ENCODE measurements at regions not wholly inside any gene's neighbourhood (a gene's known extent, or its start where the extent isn't known, plus 50 kb on each side); places are given as distances from the start of the nearest gene placed in this dataset.

GRCh38 chr2:144774809-144775208 is 254.9 kb upstream of the ZEB2 start:
- Histone ChIP-seq H3K9ac (ENCODE audit: low read length) (no peak overlapping the region), H3K4me3 (ENCODE audit: insufficient read depth, low read depth, low read length) (no peak overlapping the region), H3K36me3 (ENCODE audit: insufficient read depth, low read length) (no peaks in the 10 kb centered on the region), H3K4me2 (ENCODE audit: low read length) (no peak overlapping the region), H3K27ac (ENCODE audit: low read depth, low read length) (no peak overlapping the region), H4K20me1 (ENCODE audit: insufficient read depth, low read length) (no peaks in the 10 kb centered on the region), H3K79me2 (ENCODE audit: insufficient read depth, low read length) (no peaks in the 10 kb centered on the region), H3K27me3 (ENCODE audit: insufficient read depth, low read length) (no peaks in the 10 kb centered on the region), H3K9me3 (ENCODE audit: insufficient read depth, low read depth, low read length) (no peaks in the 10 kb centered on the region), H2AFZ (ENCODE audit: low read depth, low read length) (no peak overlapping the region), H3K4me1 (ENCODE audit: insufficient read depth, low read length) (no peaks in the 10 kb centered on the region)
- no peak for DNase-seq (ENCODE audit: low read depth)
- no peaks in the 10 kb centered on the region for H3K9me3 Mint-ChIP-seq (ENCODE audit: unreplicated experiment)
- no peaks in the 10 kb centered on the region for H3K4me1 Mint-ChIP-seq (ENCODE audit: low read depth, unreplicated experiment)
- no peak overlapping the region for H3K27ac Mint-ChIP-seq (ENCODE audit: unreplicated experiment)
- TF ChIP-seq CTCF (IDR thresholded peaks at IDR 0.05; ENCODE audit: insufficient read depth, low read depth, low read length) (no peak), EZH2 (IDR thresholded peaks at IDR 0.05; ENCODE audit: insufficient read depth, low read length) (no peak)
- H3K36me3 Mint-ChIP-seq (ENCODE audit: low read depth, unreplicated experiment): no peaks in the 10 kb centered on the region
- H3K4me3 Mint-ChIP-seq (ENCODE audit: unreplicated experiment): no peak overlapping the region
- no peaks in the 10 kb centered on the region for H3K27me3 Mint-ChIP-seq (ENCODE audit: low read depth, unreplicated experiment)
- no peak for FAIRE-seq

GRCh38 chr2:144771348-144771747 is 251.4 kb upstream of the ZEB2 start:
- no peak overlapping the region for H3K4me3 Mint-ChIP-seq (ENCODE audit: unreplicated experiment)
- FAIRE-seq: no peak

More at GRCh38 chr2:144771348-144771747, 251.4 kb upstream of the ZEB2 start:
- H3K36me3 ChIP-seq (ENCODE audit: insufficient read depth, low read length): no peaks in the 10 kb centered on the region
- H4K20me1 ChIP-seq (ENCODE audit: insufficient read depth, low read length): no peaks in the 10 kb centered on the region
- no peaks in the 10 kb centered on the region for H3K27me3 ChIP-seq (ENCODE audit: insufficient read depth, low read length)
- H3K4me3 ChIP-seq (ENCODE audit: insufficient read depth, low read depth, low read length): no peak overlapping the region
- no peak overlapping the region for H2AFZ ChIP-seq (ENCODE audit: low read depth, low read length)
- no peak for TF ChIP-seq EZH2 (IDR thresholded peaks at IDR 0.05; ENCODE audit: insufficient read depth, low read length)
- TF ChIP-seq CTCF (IDR thresholded peaks at IDR 0.05; ENCODE audit: insufficient read depth, low read depth, low read length): no peak
- no peaks in the 10 kb centered on the region for H3K36me3 Mint-ChIP-seq (ENCODE audit: low read depth, unreplicated experiment)
- H3K4me1 Mint-ChIP-seq (ENCODE audit: low read depth, unreplicated experiment): no peaks in the 10 kb centered on the region
- no peaks in the 10 kb centered on the region for H3K9me3 ChIP-seq (ENCODE audit: insufficient read depth, low read depth, low read length)
- H3K27me3 Mint-ChIP-seq (ENCODE audit: low read depth, unreplicated experiment): no peaks in the 10 kb centered on the region
- DNase-seq (ENCODE audit: low read depth): no peak
- no peaks in the 10 kb centered on the region for H3K9me3 Mint-ChIP-seq (ENCODE audit: unreplicated experiment)
- no peaks in the 10 kb centered on the region for H3K79me2 ChIP-seq (ENCODE audit: insufficient read depth, low read length)
- H3K27ac Mint-ChIP-seq (ENCODE audit: unreplicated experiment): no peak overlapping the region
- no peaks in the 10 kb centered on the region for H3K4me1 ChIP-seq (ENCODE audit: insufficient read depth, low read length)
- no peak overlapping the region for H3K4me2 ChIP-seq (ENCODE audit: low read length)
- H3K27ac ChIP-seq (ENCODE audit: low read depth, low read length): no peak overlapping the region
- H3K9ac ChIP-seq (ENCODE audit: low read length): no peak overlapping the region

All from astrocyte (in vitro differentiated cells and primary cell).